22Rv1 (cell line): ENCODE measurements at regions not wholly inside any gene's neighbourhood (a gene's known extent, or its start where the extent isn't known, plus 50 kb on each side); places are given as distances from the start of the nearest gene placed in this dataset.

Experiments used
- CTCF ChIP-seq: fragments of 450-650 bp; IDR thresholded peaks from 2 replicates; pipeline ENCODE4 v1.5.1; 2017; ENCODE audit warnings: mild to moderate bottlenecking
- ZFX ChIP-seq: fragments of 450-650 bp; IDR thresholded peaks from 2 replicates; pipeline ENCODE4 v1.6.1; 2017; ENCODE audit warnings: antibody characterized with exemption, borderline replicate concordance

DNA sequence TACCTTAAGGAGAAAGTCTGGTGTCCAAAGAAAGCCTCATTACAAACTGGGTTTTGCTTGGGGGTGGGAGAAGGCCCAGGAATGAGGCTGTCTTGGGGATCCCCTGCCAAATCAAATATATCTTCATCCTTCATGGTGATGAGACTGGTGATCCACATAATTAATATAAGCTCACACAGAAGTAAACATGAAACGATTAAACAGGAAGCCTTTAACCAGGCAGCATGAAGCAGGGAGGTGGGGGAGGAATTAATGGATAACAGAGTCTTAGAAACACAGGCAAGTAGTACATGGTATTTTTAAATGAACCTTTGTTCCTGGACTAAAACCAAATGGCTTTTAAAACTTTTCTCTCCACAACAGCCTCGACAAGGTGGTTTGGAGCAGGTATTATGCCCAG, 437.5 kb downstream of the TFAP2A start:
- no peak for TF ChIP-seq CTCF
- no peak for TF ChIP-seq ZFX
